HG02759 (cell line): ENCODE measurements at regions not wholly inside any gene's neighbourhood (a gene's known extent, or its start where the extent isn't known, plus 50 kb on each side); places are given as distances from the start of the nearest gene placed in this dataset.
"Not testable (repeated sequence)": the region's sequence is repeated elsewhere in the genome, so short reads cannot be mapped to it uniquely, and the experiment has no call there.

Experiments used
- ATAC-seq: cut with Tn5 transposase; IDR thresholded peaks from one replicate; pipeline ENCODE4 v1.9.1; 2021; ENCODE audit warnings: mild to moderate bottlenecking, moderate library complexity; ENCODE audit not compliant: unreplicated experiment

DNA sequence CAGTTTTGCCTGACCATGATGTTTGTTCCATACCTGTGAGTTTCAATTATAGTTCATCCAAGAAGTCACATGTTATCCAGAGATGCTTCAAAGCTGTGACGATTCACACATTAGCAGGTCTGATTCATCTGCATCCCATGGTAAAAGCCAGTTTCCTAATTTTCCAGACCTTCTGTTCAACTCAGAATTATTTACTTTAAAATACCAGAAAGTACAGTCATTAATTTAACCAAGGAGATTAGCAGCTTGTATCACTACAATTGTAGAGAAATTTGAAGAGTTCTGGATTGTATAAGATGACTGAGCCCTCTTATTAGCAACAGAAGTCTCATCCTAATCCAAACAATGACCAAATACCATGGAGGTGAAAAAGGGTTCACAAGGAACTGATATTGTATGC lies 76.1 kb upstream of the THBS1 start:
- ATAC-seq = no peak

DNA sequence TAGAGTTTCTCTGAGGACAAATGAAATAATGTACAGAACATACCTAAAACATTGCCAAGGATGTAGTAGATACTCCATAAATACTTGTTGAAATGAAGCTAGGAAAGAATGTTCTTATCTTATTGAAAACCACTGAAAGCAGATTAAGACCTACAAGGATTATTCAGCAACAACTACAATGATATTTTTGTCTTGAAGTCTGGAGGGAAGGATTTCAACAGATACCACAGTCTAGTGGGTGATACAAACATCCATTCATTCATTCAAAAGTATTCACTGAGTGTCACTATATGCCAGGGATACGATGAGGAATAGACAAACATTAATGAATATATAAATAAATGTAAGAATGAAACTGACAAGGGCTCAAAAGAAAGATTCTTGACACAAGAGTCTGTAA lies 74.7 kb upstream of the THBS1 start:
- no peak for ATAC-seq

DNA sequence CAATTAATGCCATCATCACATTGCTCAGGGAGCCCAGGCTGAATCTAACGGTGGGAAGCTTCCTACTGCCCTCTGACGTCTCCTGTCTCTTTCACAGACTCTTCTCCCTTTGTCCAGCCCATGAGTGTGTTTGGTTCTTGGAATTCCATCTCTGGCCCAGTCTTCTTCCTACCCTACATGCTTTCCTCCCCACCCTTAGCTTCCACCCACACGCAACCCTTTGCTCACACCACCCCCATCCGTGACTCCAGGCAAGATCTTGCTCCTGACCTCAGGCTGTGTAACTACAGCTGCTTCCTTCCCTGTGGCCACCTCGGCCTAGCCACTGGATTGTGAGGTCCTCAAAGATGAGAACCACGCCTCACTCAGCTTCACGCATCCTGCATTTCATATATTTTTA lies 72.3 kb upstream of the THBS1 start:
- no peak for ATAC-seq

DNA sequence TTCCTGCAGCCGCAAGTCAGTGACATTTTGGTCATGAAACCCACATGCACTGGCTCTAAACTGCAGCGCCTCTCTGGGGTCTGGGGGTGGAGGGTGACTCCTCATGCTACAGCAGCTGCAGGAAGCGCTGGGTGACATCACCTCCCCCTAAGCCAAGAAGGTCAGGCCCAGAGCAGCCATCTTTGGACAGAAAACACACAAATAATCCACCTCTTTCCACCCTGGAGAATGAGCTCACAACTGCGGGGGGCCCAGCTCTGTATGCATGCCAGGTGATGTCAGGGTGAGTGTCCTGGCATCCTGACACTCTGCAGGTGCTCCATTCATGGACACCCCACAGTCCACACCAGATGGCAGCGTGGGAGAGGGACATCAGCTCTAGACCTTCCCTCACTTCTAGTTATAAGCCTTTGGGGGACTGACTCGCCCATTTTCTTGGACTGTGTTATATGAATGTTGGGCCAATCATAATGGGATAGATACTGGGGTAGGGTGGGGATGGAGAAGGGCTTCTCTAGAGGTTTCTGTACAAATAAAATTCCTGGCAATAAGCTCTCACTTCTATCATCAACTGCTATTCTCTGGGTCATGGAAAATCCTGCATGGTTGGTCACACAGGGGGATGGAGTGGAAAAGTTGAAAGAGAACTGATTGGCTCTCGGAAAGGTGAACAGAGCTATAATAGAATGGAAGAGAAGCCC lies 70.7 kb upstream of the THBS1 start:
- no peak for ATAC-seq

DNA sequence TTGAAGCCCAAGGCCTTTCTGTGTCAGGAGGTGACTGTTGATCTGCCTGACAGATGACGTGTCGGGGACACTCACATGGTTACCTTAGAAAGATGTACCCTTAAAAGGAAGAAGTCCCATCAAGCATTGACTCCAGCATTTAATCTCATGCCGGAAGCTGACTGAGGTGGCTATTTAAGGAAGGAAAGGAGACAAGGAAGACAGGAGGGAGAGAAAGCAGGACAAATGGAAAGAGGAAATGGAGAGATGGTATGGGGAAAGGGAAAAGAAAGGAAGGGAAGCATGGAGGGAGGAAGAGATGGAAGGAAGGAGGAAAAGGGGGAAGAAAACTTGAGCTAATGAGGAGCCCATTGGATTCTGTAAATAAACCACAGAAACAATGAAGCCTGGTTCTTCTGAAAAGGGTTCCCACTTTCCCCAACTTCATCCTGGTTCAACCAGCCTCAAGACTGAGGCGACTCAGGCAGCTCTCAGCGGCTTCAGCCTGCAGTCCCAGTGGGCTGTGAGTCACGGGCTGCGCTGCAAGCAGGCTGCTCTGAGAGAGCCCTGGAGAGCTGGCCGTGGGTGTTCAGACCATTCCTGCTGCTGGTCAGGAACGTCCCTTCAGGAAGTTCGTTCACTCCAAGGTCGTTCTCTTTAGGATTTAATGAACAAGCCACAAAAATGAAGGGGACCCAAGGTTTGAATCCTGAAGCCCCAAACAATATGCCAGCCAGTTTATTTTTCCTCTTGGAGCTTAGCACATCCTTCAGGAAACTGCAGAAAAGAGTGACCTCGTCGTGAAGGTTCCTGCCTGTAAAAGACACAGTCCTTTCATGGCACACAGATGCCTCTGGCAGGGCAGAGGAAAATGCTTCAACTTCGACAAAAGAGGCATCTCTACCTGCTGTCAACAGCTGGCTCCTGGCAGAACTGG lies 69.6 kb upstream of the THBS1 start:
- ATAC-seq = no peak

DNA sequence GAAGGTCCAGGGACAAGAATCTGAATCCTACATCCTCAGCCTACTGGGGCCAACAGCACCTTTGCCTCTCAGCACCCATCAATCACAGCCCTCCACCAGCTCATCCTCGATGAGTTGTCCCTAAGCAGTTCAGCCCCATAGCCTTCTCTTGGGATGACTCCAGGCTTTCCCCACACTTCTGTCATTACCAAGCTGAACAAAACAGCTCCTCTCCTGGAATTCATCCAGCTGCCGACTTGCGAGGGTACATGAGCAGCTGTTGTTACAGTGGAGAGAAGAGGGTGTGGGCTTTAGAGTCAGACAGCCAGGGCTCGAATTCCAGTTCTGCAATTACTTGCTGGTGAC lies 69.0 kb upstream of the THBS1 start:
- ATAC-seq = no peak

DNA sequence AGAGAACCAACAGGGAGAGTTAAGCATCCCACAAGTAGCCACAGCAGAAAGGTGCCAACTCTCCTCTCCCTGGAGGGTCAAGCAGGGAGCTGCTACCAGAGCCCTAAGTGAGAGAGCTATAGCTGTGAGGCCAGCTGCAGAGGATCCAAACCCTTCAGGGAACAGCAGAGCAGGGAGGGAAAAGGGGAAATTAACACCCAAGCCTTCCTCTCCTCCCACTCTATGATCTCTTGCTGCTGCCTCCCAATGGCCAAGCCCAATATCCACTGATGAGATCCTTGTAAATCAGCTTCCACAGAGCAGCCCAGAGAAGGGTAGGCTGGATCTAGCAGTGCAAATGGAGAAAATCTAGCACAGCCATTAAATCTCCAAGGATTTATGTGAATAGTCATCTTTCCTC lies 68.2 kb upstream of the THBS1 start:
- no peak for ATAC-seq

DNA sequence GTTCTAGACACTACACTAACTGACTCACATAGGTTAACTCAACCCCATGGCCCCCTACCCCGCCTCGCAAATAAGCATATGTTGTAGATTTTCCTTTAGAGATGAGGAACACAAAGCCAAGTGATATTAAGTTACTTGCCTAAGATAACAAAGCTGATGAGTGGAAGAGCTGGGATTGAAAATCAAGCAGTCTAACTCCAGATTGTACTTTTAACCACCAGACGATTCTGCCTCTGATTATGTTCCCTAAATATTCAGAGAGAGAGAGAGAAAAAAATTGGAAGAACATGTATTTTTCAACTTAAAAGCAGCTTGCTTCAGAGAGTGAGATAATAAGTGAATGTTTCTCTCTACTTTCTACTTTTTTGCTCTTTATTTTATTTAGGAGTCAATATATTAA lies 66.9 kb upstream of the THBS1 start:
- ATAC-seq = no peak

DNA sequence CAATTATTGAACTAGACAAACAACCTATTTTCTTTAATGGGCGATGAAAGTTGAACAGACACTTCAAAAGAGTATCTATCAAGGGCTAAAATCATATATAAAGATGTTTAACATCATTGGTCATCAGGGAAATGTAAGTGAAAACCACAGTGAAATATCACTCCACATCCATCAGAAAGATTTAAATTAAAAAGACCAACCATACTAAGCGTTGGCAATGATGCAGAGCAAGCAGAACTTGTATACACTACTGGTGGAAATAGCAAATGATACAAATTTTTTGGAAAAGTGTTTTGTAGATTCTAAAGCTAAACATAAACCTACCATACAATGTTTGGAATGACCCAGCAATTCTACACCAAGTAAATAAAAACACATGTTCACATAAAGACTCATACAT lies 65.9 kb upstream of the THBS1 start:
- ATAC-seq = no peak

DNA sequence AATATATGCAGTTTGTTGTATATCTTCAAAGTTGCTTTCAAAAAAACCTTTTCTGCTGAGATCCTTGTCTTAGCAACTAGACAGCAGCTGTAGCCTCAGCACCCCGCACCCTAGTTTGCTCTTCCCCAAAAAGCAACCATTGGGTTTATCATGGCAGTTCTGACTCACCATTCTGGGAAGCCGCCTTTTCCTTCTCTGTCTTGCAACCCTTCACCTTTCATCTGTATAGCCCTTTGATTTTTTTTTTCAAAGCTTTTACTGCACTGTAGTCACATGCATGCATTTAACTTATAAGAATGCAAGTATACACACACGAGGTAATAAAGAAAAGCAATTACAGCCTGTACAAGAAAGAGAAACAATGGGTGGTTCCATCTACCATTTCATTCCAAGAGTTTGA lies 65.1 kb upstream of the THBS1 start:
- no peak for ATAC-seq

DNA sequence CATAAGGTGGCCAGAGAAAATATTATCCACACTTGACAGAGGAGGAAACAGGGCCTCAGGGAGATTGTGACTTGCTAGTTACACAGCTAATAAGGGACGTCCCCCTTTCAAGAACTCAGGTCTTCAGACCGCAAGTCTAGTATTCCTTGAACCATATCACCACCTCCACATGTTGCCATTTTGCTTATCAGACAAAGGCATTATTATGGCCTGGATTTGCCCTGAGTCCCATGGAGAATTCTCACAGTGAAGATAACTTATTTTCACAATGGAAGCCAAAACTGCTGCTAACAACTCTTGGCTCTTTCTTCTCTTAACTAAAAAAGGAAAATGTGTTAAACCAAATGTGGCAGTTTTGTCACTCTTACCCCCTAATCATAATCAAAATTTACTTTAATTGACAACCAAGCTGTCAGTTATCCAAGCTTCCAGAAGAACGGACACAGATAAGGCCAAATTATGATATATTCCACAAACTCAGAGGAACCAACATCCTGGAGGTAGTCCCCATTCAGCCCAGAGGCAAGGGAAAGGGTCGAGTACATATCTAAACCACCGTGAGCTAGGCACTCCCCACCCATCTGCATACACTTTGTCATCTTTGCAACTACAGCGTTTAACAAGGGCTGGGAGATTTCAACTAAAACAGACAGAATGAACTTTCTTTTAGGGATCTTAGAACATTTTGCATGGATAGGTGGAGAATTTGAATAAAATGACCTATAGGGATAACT lies 63.6 kb upstream of the THBS1 start:
- ATAC-seq = no peak

DNA sequence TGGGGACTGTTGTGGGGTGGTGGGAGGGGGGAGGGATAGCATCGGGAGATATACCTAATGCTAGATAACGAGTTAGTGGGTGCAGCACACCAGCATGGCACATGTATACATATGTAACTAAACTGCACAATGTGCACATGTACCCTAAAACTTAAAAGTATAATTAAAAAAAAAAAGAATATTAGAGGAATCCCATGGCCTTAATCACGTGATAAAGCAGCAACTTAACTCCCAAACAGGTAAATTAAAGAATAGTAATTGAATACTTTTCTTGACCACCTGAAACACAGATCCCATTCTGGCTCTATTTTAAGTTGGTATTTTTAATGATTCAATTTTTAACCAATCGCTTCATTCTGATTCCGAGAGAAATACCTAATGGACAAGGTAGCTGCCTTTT lies 56.9 kb upstream of the THBS1 start:
- ATAC-seq = not testable (repeated sequence)

DNA sequence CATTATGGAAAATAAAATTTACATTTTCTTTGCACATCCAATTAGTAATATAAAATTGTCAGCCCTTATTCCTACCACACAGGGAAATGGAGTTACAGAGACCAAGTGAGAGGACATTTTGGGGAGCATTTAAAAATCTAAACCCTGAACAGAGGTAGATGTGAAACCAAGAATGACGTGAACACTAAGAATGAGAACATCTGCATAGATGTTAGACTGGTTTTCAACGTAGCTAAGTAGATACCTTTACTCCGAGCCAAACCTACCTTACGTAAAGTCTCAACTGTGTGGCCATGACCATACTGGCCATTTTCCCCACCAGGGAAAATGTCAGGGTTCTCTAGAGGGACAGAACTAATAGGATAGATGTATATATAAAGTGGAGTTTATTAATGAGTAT lies 51.4 kb upstream of the THBS1 start:
- no peak for ATAC-seq

DNA sequence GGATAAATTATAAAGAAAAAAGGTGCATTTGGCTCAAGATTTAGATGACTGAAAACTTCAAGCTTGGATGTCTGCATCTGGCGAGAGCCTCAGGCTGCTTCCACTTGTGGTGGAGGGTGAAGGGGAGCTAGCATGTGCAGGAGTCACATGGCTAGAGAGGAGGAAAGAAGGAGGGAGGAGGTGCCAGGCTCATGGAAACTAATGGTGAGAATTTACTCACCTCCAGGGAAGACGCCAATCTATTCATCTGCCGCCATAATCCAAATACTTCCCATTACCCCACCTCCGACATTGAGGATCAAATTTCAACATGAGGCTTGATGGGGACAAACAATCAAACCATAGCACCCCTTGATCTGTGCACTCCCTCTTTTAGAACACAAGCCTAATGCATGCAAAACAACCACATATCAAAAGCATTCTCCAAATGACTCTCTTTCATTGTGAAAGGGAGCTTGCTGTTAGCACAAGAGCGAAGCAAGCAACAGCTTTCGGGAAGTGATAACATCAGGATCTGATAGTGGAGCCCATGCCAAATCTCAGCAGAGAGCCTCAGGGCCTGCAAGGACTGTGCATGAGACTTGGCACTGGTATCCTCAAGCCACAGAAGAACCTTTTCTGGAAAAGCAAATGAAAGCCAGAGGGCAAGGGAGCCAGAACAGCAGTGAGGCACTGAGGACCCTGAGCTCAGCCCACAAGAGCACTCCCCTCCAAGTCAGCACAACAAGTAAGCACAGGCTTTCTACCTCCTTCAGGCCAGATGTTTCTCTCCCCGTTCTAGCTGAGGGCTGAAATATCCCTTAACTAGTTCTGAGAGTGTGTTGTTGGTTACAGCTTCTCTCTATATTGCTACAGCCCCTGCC lies 50.2 kb upstream of the THBS1 start:
- no peak for ATAC-seq
